Thoracic aorta (tissue), 2 donors: ENCODE measurements at regions not wholly inside any gene's neighbourhood (a gene's known extent, or its start where the extent isn't known, plus 50 kb on each side); places are given as distances from the start of the nearest gene placed in this dataset.

Experiments
- ATAC-seq: fragments of 150-250 bp; one replicate; pipeline ENCODE4 v1.8.0; 2017; ENCODE audit warnings: low read depth; ENCODE audit not compliant: insufficient number of reproducible peaks, low FRiP score
- DNase-seq: peaks from one replicate; pipeline ENCODE4 v3.0.0-alpha.2; 2020; ENCODE audit warnings: low spot score
- H3K27ac ChIP-seq, 2 donors: fragments of 200-600 bp; sonication (generic); 1 replicate in 1 of 2; 2 replicates in 1 of 2; pipeline ENCODE4 v1.5.1; 2016; ENCODE audit warnings: mild to moderate bottlenecking in 2 of 2, moderate library complexity in 2 of 2
- H3K27me3 ChIP-seq: fragments of 200-600 bp; sonication (generic); replicated peaks from 2 replicates; pipeline ENCODE4 v1.6.0; 2016; ENCODE audit warnings: mild to moderate bottlenecking; ENCODE audit not compliant: insufficient read depth
- H3K36me3 ChIP-seq: fragments of 200-600 bp; sonication (generic); one replicate; pipeline ENCODE4 v1.5.1; 2016
- H3K4me1 ChIP-seq, 2 donors: fragments of 200-600 bp; sonication (generic); 1 replicate in 1 of 2; 2 replicates in 1 of 2; pipeline versions ENCODE4 v1.5.1 to v1.6.0; 2016; ENCODE audit warnings: low read depth in 2 of 2, mild to moderate bottlenecking in 1 of 2; ENCODE audit not compliant: control insufficient read depth in 1 of 2
- H3K4me3 ChIP-seq: fragments of 200-600 bp; sonication (generic); 2 replicates; pipeline ENCODE4 v1.5.1; 2016; ENCODE audit warnings: mild to moderate bottlenecking
- H3K9me3 ChIP-seq: fragments of 200-600 bp; sonication (generic); 2 replicates; pipeline ENCODE4 v1.5.1; 2016
- TF ChIP-seq, protein P1 (sequence below): fragments of 200-600 bp; sonication (generic); IDR thresholded peaks from one replicate; pipeline ENCODE4 v1.5.1; 2019; ENCODE audit warnings: antibody characterized with exemption

- no peak for ATAC-seq
- no peak overlapping the region for H3K4me3 ChIP-seq
- no peak overlapping the region for H3K27ac ChIP-seq
- no peaks in the 10 kb centered on the region for H3K9me3 ChIP-seq
- TF ChIP-seq, protein P1, sequence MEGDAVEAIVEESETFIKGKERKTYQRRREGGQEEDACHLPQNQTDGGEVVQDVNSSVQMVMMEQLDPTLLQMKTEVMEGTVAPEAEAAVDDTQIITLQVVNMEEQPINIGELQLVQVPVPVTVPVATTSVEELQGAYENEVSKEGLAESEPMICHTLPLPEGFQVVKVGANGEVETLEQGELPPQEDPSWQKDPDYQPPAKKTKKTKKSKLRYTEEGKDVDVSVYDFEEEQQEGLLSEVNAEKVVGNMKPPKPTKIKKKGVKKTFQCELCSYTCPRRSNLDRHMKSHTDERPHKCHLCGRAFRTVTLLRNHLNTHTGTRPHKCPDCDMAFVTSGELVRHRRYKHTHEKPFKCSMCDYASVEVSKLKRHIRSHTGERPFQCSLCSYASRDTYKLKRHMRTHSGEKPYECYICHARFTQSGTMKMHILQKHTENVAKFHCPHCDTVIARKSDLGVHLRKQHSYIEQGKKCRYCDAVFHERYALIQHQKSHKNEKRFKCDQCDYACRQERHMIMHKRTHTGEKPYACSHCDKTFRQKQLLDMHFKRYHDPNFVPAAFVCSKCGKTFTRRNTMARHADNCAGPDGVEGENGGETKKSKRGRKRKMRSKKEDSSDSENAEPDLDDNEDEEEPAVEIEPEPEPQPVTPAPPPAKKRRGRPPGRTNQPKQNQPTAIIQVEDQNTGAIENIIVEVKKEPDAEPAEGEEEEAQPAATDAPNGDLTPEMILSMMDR: no peak
- H3K36me3 ChIP-seq: no peaks in the 10 kb centered on the region
- DNase-seq: no peak
- H3K27me3 ChIP-seq: no peaks in the 10 kb centered on the region
- H3K4me1 ChIP-seq: peaks cover 15 to 19% of the 10 kb centered on the region in 2 donors
Observed at GRCh38 chr1:47622776-47623556, 185.1 kb downstream of the FOXD2 start.

DNA sequence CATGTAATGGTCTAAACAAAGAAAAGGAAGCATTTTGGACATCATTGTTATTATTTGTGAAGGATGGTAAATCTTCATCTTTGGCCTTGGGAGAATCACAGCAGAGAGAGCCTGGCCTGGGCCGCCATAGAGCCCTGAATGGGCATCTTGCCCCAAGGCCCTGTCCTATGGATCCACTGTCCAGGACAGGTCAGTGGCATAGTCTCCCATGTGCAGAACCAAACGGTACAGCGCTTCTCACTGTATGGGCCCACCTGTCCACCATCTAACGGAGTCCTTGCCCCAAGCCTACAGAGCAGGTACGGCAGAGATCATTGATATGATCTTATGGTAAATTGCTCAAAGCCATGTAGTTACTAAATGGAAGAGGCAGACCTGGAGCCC, 185.7 kb downstream of the FOXD2 start:
- H3K27me3 ChIP-seq: no peaks in the 10 kb centered on the region

DNA sequence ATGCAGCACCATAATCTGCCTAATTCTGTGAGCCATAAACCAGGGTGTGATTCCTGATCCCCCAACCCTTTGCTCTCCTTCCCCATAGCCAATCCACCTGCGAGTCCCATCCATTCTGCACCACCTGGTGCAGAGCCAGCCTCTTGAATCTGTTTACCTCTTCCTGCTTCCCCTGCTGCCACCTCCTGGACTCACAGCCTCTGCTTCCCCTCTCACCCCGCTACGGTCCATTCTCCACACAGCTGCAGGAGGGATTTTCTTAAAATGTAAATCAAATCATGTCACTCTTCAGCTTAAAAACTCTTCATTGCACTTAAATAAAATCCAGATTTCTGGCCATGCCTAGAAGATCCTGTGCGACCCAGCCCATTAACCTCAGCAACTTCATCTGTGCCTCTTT, 186.7 kb downstream of the FOXD2 start:
- ATAC-seq (no peak), DNase-seq (no peak)
- TF ChIP-seq, protein P1: no peak
- Histone ChIP-seq H3K4me1 (peaks cover 15 to 20% of the 10 kb centered on the region in 2 donors), H3K9me3 (no peaks in the 10 kb centered on the region), H3K36me3 (no peaks in the 10 kb centered on the region), H3K4me3 (no peak overlapping the region), H3K27ac (no peak overlapping the region), H3K27me3 (no peaks in the 10 kb centered on the region)

More for the DNA sequence above, 185.7 kb downstream of the FOXD2 start:
- DNase-seq: no peak
- TF ChIP-seq, protein P1: no peak
- Histone ChIP-seq H3K4me3 (no peak overlapping the region), H3K36me3 (no peaks in the 10 kb centered on the region), H3K27ac (no peak overlapping the region), H3K9me3 (no peaks in the 10 kb centered on the region), H3K4me1 (peaks cover 15 to 19% of the 10 kb centered on the region in 2 donors)
- ATAC-seq: no peak

GRCh38 chr1:47627016-47627415, 189.2 kb downstream of the FOXD2 start:
- Histone ChIP-seq H3K27ac (no peak overlapping the region), H3K4me3 (no peak overlapping the region), H3K27me3 (no peaks in the 10 kb centered on the region), H3K4me1 (peaks cover 7 to 21% of the 10 kb centered on the region in 2 donors), H3K36me3 (no peaks in the 10 kb centered on the region), H3K9me3 (no peaks in the 10 kb centered on the region)
- no peak for DNase-seq
- ATAC-seq: no peak
- TF ChIP-seq, protein P1: no peak

DNA sequence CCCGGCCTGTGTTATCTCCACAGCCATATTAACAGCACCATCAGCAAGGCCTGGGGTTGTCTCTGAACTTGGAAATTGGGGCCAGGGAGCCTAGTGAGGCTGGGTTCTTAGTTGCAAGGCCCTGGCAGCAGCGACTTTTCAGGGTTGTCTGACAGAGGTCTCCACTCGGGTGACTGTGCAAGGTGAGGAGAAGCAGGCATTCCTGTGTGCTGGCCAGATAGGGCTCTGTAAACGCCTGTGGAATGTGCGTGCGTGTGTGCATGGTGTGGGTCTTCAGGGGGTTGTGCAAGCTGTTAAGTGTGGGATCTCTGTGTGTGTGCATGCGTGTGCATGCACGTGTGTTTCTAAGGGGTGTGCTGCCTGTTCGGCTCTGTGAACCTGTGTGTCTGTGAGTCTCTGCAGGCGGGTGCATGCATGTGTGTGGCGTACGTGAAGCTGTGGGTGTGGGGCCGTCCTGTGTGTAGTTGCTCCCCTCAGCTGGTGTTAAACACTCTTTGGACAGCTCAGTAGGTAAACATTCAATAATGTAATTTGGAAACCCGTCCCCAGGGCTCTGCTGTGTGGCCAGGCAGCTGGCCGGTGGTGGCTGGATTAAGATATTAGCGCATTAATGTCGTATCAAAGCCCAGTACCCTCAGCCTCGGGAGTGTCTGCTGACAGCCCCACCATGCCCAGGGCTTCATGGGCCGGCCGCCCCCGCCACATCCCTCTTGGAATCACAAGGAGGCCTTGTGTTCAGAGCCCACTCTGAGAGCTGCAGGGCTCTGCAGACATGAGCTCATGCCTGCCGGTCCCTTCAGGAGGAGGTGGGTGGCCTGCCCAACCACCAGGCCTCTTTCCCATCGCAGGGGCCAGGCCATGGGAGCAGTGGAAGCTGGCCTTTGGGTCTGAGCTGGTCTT, 189.9 kb downstream of the FOXD2 start:
- H3K4me3 ChIP-seq: no peak overlapping the region
- no peaks in the 10 kb centered on the region for H3K27me3 ChIP-seq
- DNase-seq: no peak
- no peak for ATAC-seq
- H3K36me3 ChIP-seq: no peaks in the 10 kb centered on the region
- TF ChIP-seq, protein P1: no peak
- no peaks in the 10 kb centered on the region for H3K9me3 ChIP-seq
- peaks cover 3 to 14% of the 10 kb centered on the region in 2 donors for H3K4me1 ChIP-seq
- no peak overlapping the region for H3K27ac ChIP-seq
